Superior temporal gyrus (tissue), 1 donor: ENCODE measurements at regions not wholly inside any gene's neighbourhood (a gene's known extent, or its start where the extent isn't known, plus 50 kb on each side); places are given as distances from the start of the nearest gene placed in this dataset.
"Not testable (repeated sequence)": the region's sequence is repeated elsewhere in the genome, so short reads cannot be mapped to it uniquely, and the experiment has no call there.

Experiments used
- DNase-seq: peaks from one replicate; pipeline ENCODE4 v3.0.0-alpha.2; 2016; ENCODE audit errors: extremely low spot score

- not testable (repeated sequence) for DNase-seq
These were observed 186.2 kb upstream of the CHL1 start for GRCh38 chr3:10109-10996.

GRCh38 chr3:11734-12133 lies 184.8 kb upstream of the CHL1 start:
- no peak for DNase-seq

- DNase-seq, result no peak
These were observed 181.9 kb upstream of the CHL1 start for GRCh38 chr3:14652-15051.

GRCh38 chr3:16366-16765 lies 180.2 kb upstream of the CHL1 start:
- DNase-seq, result no peak

GRCh38 chr3:20421-20820 lies 176.1 kb upstream of the CHL1 start:
- DNase-seq, result no peak

- DNase-seq, result no peak
These were observed 172.6 kb upstream of the CHL1 start for GRCh38 chr3:24006-24405.

GRCh38 chr3:25056-25455 lies 171.5 kb upstream of the CHL1 start:
- no peak for DNase-seq

GRCh38 chr3:35985-36384 lies 160.6 kb upstream of the CHL1 start:
- not testable (repeated sequence) for DNase-seq

- DNase-seq, result peak; percentile 76
These were observed 153.5 kb upstream of the CHL1 start for GRCh38 chr3:42871-43744.

GRCh38 chr3:44028-44676 lies 152.4 kb upstream of the CHL1 start:
- no peak for DNase-seq

- not testable (repeated sequence) for DNase-seq
These were observed 151.6 kb upstream of the CHL1 start for GRCh38 chr3:44941-45340.

- no peak for DNase-seq
These were observed 150.0 kb upstream of the CHL1 start for GRCh38 chr3:46576-46975.

GRCh38 chr3:53441-53840 lies 143.1 kb upstream of the CHL1 start:
- DNase-seq, result not testable (repeated sequence)

- DNase-seq, result no peak
These were observed 142.3 kb upstream of the CHL1 start for GRCh38 chr3:54240-54639.

- DNase-seq, result no peak
These were observed 139.9 kb upstream of the CHL1 start for GRCh38 chr3:56672-57071.

- DNase-seq, result no peak
These were observed 136.7 kb upstream of the CHL1 start for GRCh38 chr3:59854-60253.

- DNase-seq, result no peak
These were observed 133.3 kb upstream of the CHL1 start for GRCh38 chr3:63095-63765.

GRCh38 chr3:69690-70089 lies 126.9 kb upstream of the CHL1 start:
- DNase-seq, result no peak

- DNase-seq, result peak; percentile 46
These were observed 123.8 kb upstream of the CHL1 start for GRCh38 chr3:72776-73175.

- DNase-seq, result peak; percentile 37
These were observed 123.3 kb upstream of the CHL1 start for GRCh38 chr3:73271-73670.

GRCh38 chr3:74676-75243 lies 121.8 kb upstream of the CHL1 start:
- DNase-seq, result no peak
